IPS DF 4.7 (cell line): ENCODE measurements at regions not wholly inside any gene's neighbourhood (a gene's known extent, or its start where the extent isn't known, plus 50 kb on each side); places are given as distances from the start of the nearest gene placed in this dataset.
A peak's percentile ranks its signal among the peaks of the same experiment; 100 is the strongest.

Experiments used
- DNase-seq: peaks from one replicate; pipeline ENCODE4 v3.0.0-alpha.2; 2013; ENCODE audit warnings: low spot score; ENCODE audit errors: extremely low read depth

- DNase-seq, result no peak
Observed at GRCh38 chr6:11633741-11634509, 96.4 kb downstream of the TMEM170B start.

GRCh38 chr6:11634948-11635347 lies 97.4 kb downstream of the TMEM170B start:
- DNase-seq, result no peak

GRCh38 chr6:11636121-11636520 lies 98.6 kb downstream of the TMEM170B start:
- DNase-seq, result no peak

GRCh38 chr6:11637266-11637665 lies 99.7 kb downstream of the TMEM170B start:
- no peak for DNase-seq

- no peak for DNase-seq
Observed at GRCh38 chr6:11639376-11640235, 102.1 kb downstream of the TMEM170B start.

GRCh38 chr6:11640486-11640885 lies 102.9 kb downstream of the TMEM170B start:
- no peak for DNase-seq

GRCh38 chr6:11644071-11644470 lies 106.5 kb downstream of the TMEM170B start:
- DNase-seq, result no peak

- no peak for DNase-seq
Observed at GRCh38 chr6:11644601-11645000, 107.1 kb downstream of the TMEM170B start.

GRCh38 chr6:11645016-11645415 lies 107.5 kb downstream of the TMEM170B start:
- DNase-seq, result no peak

GRCh38 chr6:11648436-11648775 lies 110.9 kb downstream of the TMEM170B start:
- no peak for DNase-seq

GRCh38 chr6:11648889-11649288 lies 111.3 kb downstream of the TMEM170B start:
- no peak for DNase-seq

- peak; percentile 89 for DNase-seq
Observed at GRCh38 chr6:11650025-11650696, 112.6 kb downstream of the TMEM170B start.

- DNase-seq, result no peak
Observed at GRCh38 chr6:11650711-11651110, 113.2 kb downstream of the TMEM170B start.

GRCh38 chr6:11653028-11653583 lies 115.6 kb downstream of the TMEM170B start:
- no peak for DNase-seq

GRCh38 chr6:11654876-11655275 lies 117.3 kb downstream of the TMEM170B start:
- DNase-seq, result no peak

- DNase-seq, result no peak
Observed at GRCh38 chr6:11656491-11656890, 118.9 kb downstream of the TMEM170B start.

- DNase-seq, result no peak
Observed at GRCh38 chr6:11659757-11660156, 118.8 kb downstream of the ADTRP start.

- DNase-seq, result no peak
Observed at GRCh38 chr6:11662323-11662722, 116.3 kb downstream of the ADTRP start.

- no peak for DNase-seq
Observed at GRCh38 chr6:11663519-11663918, 115.1 kb downstream of the ADTRP start.
